Gastroesophageal sphincter (tissue), 4 donors: ENCODE measurements at regions not wholly inside any gene's neighbourhood (a gene's known extent, or its start where the extent isn't known, plus 50 kb on each side); places are given as distances from the start of the nearest gene placed in this dataset.
A peak's percentile ranks its signal among the peaks of the same experiment; 100 is the strongest.

Experiments used
- ATAC-seq: fragments of 150-250 bp; one replicate; pipeline ENCODE4 v1.9.1; 2016; ENCODE audit warnings: mild to moderate bottlenecking, moderate library complexity
- H3K27ac ChIP-seq, 4 donors: fragments of 200-600 bp; sonication (generic) in 3 of 4; 1 replicate in 3 of 4; 2 replicates in 1 of 4; pipeline ENCODE4 v1.5.1; 2016 to 2019
- H3K27me3 ChIP-seq: fragments of 200-600 bp; sonication (generic); one replicate; pipeline ENCODE4 v1.5.1; 2019
- H3K36me3 ChIP-seq, 2 donors: fragments of 200-600 bp; sonication (generic); one replicate each; pipeline ENCODE4 v1.5.1; 2019; ENCODE audit warnings: control low read depth in 1 of 2
- H3K4me1 ChIP-seq, 3 donors: fragments of 200-600 bp; sonication (generic); 1 replicate in 2 of 3; 2 replicates in 1 of 3; pipeline ENCODE4 v1.5.1; 2016 to 2019; ENCODE audit warnings: control low read depth in 2 of 3
- H3K4me3 ChIP-seq, 2 donors: fragments of 200-600 bp; sonication (generic); one replicate each; pipeline ENCODE4 v1.5.1; 2019; ENCODE audit warnings: mild to moderate bottlenecking in 1 of 2, moderate library complexity in 1 of 2
- H3K9me3 ChIP-seq, 3 donors: fragments of 200-600 bp; sonication (generic); one replicate each; pipeline ENCODE4 v1.5.1; 2017 to 2019; ENCODE audit warnings: control low read depth in 2 of 3
- EP300 ChIP-seq: sonication (generic); formaldehyde crosslinking; IDR thresholded peaks from one replicate; pipeline ENCODE4 v1.6.1; 2017; ENCODE audit warnings: antibody characterized with exemption, mild to moderate bottlenecking
- POLR2A ChIP-seq, 2 donors: fragments of 450-650 bp; IDR thresholded peaks; one replicate each; pipeline ENCODE4 v1.6.1; 2017; ENCODE audit warnings: antibody characterized with exemption in 2 of 2, mild to moderate bottlenecking in 2 of 2, moderate library complexity in 1 of 2
- POLR2AphosphoS5 ChIP-seq: sonication (generic); formaldehyde crosslinking; IDR thresholded peaks from one replicate; pipeline ENCODE4 v1.6.1; 2017; ENCODE audit warnings: antibody characterized with exemption
- WGBS, 2 donors: methylation state at CpG; one replicate each; pipeline ENCODE4 v1.1.5; 2018; ENCODE audit warnings: low coverage in 1 of 2; 5-methylcytosine and 5-hydroxymethylcytosine counted together
- TF ChIP-seq, protein P1 (sequence below), 4 experiments: fragments of 200-600 bp in 2 of 4; fragments of 450-650 bp in 2 of 4; sonication (generic) in 1 of 4; IDR thresholded peaks; one replicate each; pipeline ENCODE4 v1.5.1; 2017 to 2019; ENCODE audit warnings: antibody characterized with exemption in 4 of 4, mild to moderate bottlenecking in 2 of 4, moderate library complexity in 2 of 4

DNA sequence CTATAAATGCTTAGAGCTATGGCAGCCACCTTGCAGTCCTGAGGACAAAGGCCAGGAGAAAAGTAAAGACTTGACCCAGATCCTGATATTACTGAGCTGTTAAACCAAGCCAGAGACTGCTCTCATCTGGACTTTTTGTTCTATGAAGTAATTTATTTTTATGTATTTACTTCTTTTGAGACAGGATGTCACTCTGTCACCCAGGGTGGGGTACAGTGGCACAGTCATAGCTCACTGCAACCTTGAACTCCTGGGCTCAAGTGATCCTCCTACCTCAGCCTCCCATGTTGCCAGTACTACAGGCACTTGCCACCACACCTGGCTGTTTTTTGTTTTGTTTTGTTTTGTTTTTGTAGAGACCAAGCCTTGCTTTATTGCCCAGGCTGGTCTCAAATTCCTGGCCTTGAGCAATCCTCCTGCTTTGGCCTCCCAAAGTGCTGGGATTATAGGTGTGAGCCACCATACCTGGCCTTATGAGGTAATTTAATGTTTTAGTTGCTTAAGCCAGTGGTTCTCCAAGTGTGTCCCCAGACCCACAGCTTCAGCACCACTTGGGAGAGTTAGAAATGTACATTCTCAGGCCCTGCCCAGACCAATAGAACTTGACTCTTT is 112.1 kb downstream of the COPRS start:
- Histone ChIP-seq H3K9me3 (no peaks in the 10 kb centered on the region), H3K4me3 (no peak overlapping the region), H3K36me3 (no peaks in the 10 kb centered on the region), H3K4me1 (peaks cover 6 to 37% (median 18%) of the 10 kb centered on the region in 3 donors), H3K27me3 (no peaks in the 10 kb centered on the region), H3K27ac (no peak overlapping the region)
- ATAC-seq: no peak
- no peak for TF ChIP-seq POLR2A (IDR thresholded peaks at IDR 0.05)
- TF ChIP-seq EP300: no peak
- TF ChIP-seq POLR2AphosphoS5: no peak
- TF ChIP-seq, protein P1, sequence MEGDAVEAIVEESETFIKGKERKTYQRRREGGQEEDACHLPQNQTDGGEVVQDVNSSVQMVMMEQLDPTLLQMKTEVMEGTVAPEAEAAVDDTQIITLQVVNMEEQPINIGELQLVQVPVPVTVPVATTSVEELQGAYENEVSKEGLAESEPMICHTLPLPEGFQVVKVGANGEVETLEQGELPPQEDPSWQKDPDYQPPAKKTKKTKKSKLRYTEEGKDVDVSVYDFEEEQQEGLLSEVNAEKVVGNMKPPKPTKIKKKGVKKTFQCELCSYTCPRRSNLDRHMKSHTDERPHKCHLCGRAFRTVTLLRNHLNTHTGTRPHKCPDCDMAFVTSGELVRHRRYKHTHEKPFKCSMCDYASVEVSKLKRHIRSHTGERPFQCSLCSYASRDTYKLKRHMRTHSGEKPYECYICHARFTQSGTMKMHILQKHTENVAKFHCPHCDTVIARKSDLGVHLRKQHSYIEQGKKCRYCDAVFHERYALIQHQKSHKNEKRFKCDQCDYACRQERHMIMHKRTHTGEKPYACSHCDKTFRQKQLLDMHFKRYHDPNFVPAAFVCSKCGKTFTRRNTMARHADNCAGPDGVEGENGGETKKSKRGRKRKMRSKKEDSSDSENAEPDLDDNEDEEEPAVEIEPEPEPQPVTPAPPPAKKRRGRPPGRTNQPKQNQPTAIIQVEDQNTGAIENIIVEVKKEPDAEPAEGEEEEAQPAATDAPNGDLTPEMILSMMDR (IDR thresholded peaks at IDR 0.05): no peak

DNA sequence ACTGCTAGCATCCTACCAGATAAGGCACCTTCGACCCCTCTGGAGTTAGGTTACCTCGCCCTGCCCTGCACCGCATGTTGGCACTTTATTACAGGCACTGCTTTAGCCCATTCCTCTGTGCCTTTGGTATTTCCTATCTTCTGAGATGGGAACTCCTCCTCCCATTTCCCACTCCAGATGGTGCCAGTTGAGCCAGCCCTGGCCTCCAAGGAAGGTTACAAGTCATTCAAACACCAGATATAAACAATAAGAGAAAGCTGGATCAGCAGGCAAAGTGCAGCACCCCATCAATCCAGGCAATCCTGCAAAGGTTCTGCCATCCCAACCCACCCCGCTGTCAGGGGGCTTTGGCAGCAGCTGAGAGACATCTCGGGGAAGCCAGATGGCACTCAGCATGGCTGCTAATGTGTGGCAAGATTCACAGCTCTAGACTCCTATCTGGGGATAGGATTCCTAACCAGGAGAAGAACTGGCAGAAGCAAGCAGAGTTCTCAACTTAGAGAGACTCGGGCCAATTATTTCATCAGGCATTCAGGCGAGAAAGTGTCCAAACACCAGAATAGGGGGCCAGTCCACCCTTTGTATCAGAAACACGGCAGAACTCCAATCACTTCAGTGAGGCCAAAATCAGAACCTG is 113.0 kb downstream of the COPRS start:
- Histone ChIP-seq H3K36me3 (no peaks in the 10 kb centered on the region), H3K4me1 (peaks cover 6 to 38% (median 18%) of the 10 kb centered on the region in 3 donors), H3K4me3 (no peak overlapping the region), H3K9me3 (no peaks in the 10 kb centered on the region), H3K27ac (no peak overlapping the region), H3K27me3 (no peaks in the 10 kb centered on the region)
- ATAC-seq: no peak
- 66 to 100% methylated on average over 1 to 6 of the region's 8 CpGs for WGBS, 2 donors
- TF ChIP-seq POLR2AphosphoS5 (no peak), EP300 (no peak), POLR2A (IDR thresholded peaks at IDR 0.05) (no peak)
- TF ChIP-seq, protein P1 (IDR thresholded peaks at IDR 0.05): no peak

DNA sequence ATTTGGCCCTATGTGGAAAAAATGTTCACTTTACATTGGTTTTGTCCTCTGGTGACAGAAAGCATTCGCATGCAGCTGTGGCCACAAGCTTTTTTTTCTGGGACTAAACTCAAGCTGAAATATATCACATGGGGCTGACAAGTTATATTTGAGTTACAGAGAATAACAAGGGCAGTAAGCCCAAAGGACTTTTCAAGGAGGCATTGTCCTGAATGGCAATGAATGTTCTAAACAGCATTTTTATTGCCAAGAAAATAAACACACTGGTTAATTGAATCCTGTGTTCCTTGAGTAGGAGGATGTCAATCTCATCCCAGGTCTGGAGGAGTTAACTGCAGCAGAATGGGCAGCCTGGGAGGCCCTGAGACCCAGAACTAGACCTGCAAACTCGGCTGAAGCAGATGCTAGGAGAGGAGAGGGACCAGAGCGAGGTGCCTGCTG is 114.5 kb downstream of the COPRS start:
- no peak overlapping the region for H3K4me3 ChIP-seq
- TF ChIP-seq EP300: no peak
- no peak for TF ChIP-seq POLR2A (IDR thresholded peaks at IDR 0.05)
- TF ChIP-seq, protein P1 (IDR thresholded peaks at IDR 0.05): no peak
- no peak for TF ChIP-seq POLR2AphosphoS5
- no peaks in the 10 kb centered on the region for H3K9me3 ChIP-seq
- WGBS, 2 donors: 30 to 38% methylated on average over 2 of the region's 3 CpGs
- no peaks in the 10 kb centered on the region for H3K36me3 ChIP-seq
- peak overlapping the region in 3 of 4 donors; percentile 13 to 54 (median 50) for H3K27ac ChIP-seq
- peaks cover 6 to 54% (median 29%) of the 10 kb centered on the region in 3 donors for H3K4me1 ChIP-seq
- H3K27me3 ChIP-seq: no peaks in the 10 kb centered on the region
- no peak for ATAC-seq

DNA sequence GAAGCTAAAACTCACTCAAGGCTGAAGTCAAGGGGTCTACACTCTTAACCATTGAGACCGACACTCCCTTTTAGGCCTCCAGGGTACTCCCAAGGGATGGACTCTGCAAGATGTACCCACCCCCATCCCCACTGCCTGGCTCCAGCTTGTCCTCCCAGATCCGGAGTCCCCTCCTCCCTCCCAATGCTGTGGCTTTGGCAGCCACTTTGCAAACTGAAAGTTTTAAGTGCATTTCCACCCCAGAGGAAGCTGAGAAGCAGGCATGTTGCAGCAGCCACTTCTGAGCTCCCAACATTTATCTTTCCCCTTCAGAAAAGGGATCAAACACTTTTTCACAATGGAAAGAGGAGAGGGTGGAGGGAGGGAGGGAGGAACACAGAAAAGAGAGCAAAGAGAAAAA is 115.2 kb downstream of the COPRS start:
- Histone ChIP-seq H3K9me3 (no peaks in the 10 kb centered on the region), H3K4me1 (peaks cover 6 to 61% (median 29%) of the 10 kb centered on the region in 3 donors), H3K4me3 (no peak overlapping the region), H3K36me3 (no peaks in the 10 kb centered on the region), H3K27ac (peak overlapping the region in 3 of 4 donors; percentile 1 to 50 (median 13)), H3K27me3 (no peaks in the 10 kb centered on the region)
- TF ChIP-seq, protein P1 (IDR thresholded peaks at IDR 0.05): no peak
- no peak for TF ChIP-seq POLR2A (IDR thresholded peaks at IDR 0.05)
- TF ChIP-seq EP300: no peak
- no peak for TF ChIP-seq POLR2AphosphoS5
- whole genome bisulfite sequencing, 2 donors: 21 to 25% methylated on average over 2 of the region's 2 CpGs
- ATAC-seq: no peak

DNA sequence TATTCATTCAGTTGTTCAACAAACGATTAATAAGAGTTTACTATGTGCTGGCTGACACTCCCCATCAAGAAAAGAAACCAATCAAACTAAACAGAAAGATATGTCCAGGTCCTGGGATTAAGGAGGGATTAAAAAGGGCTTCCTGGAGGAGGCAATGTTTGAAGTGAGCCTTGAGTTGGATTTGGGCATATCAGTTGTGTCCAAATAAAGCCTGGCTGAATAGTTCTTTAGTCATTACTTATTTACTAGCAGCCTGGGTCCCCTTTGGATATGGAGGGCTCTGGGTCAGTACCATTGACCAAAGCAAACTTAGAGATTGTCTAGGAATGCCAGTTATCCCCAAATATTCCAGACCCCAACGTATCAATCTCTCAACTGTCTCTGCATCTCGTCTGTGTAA is 117.7 kb downstream of the COPRS start:
- no peak for ATAC-seq
- Histone ChIP-seq H3K36me3 (no peaks in the 10 kb centered on the region), H3K9me3 (no peaks in the 10 kb centered on the region), H3K27ac (peak overlapping the region in 3 of 4 donors; percentile 22 to 70 (median 62)), H3K4me1 (peaks cover 6 to 80% (median 29%) of the 10 kb centered on the region in 3 donors), H3K27me3 (no peaks in the 10 kb centered on the region), H3K4me3 (no peak overlapping the region)
- TF ChIP-seq POLR2A (IDR thresholded peaks at IDR 0.05) (no peak), POLR2AphosphoS5 (no peak), EP300 (no peak)
- TF ChIP-seq, protein P1 (IDR thresholded peaks at IDR 0.05): no peak
- WGBS, 2 donors: 65 to 83% methylated on average over 2 to 3 of the region's 3 CpGs
